ENCODE measurements at regions not wholly inside any gene's neighbourhood (a gene's known extent, or its start where the extent isn't known, plus 50 kb on each side); places are given as distances from the start of the nearest gene placed in this dataset.

DNA sequence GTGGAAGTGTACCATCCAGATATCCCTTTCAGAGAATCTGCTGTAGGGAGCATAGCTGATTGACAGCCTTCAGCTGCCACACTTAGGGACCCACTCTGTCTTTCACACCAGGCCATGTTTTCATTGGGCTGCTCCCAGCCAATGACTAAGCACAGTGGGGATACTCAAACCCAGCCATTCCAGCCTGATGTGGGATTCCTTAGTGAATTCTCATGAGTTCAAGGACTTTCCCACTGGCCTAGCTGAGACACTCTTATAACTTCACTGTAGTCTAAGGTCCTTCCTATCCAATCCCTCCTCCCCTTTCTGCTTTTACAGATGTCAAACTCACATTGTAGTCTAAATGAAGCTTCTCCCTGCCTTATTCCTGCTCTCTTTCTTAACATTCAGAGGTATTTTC, 201.2 kb downstream of the PIK3C3 start:
- TF ChIP-seq CTCF (conservative IDR thresholded peaks at IDR 0.05 in 1 of 2, IDR thresholded peaks at IDR 0.05 in 1 of 2; ENCODE audit: low read depth in 1 of 2, low read length in 2 of 2) (no peak), EZH2 (IDR thresholded peaks at IDR 0.05; ENCODE audit: low read length, missing control alignments) (no peak)

Measured in fibroblast of lung (primary cell).